Lower lobe of right lung (tissue), 2 donors: ENCODE measurements at regions not wholly inside any gene's neighbourhood (a gene's known extent, or its start where the extent isn't known, plus 50 kb on each side); places are given as distances from the start of the nearest gene placed in this dataset.

ENCODE experiments used
- ATAC-seq, 2 donors: fragments of 200-7000 bp; cut with Tn5 transposase; one replicate each; pipeline ENCODE4 v1.9.1; 2020 to 2022; ENCODE audit warnings: mild to moderate bottlenecking in 2 of 2, moderate library complexity in 2 of 2
- DNase-seq: peaks from one replicate; pipeline ENCODE4 v3.0.0-alpha.2; 2020
- H3K27ac ChIP-seq: fragments of 200-600 bp; one replicate; pipeline ENCODE4 v1.8.0; 2022
- H3K27me3 ChIP-seq: fragments of 200-600 bp; one replicate; pipeline ENCODE4 v1.8.0; 2022; ENCODE audit warnings: low read depth
- H3K36me3 ChIP-seq: fragments of 200-600 bp; one replicate; pipeline ENCODE4 v1.8.0; 2022; ENCODE audit warnings: mild to moderate bottlenecking
- H3K4me1 ChIP-seq: fragments of 200-600 bp; one replicate; pipeline ENCODE4 v1.8.0; 2022
- H3K4me3 ChIP-seq: fragments of 200-600 bp; one replicate; pipeline ENCODE4 v1.8.0; 2022; ENCODE audit warnings: mild to moderate bottlenecking
- H3K9me3 ChIP-seq: fragments of 200-600 bp; one replicate; pipeline ENCODE4 v1.8.0; 2022
- CTCF ChIP-seq: fragments of 200-600 bp; IDR thresholded peaks from one replicate; pipeline ENCODE4 v1.8.0; 2022; ENCODE audit warnings: antibody characterized with exemption, mild to moderate bottlenecking
- intact Hi-C: fragments of 100-400 bp; cut with DNase I; formaldehyde crosslinking; loops from one replicate; pipeline ENCODE4 v1.11.0; 2022
- donor health status: DM: no; HTN: yes; CAD: no; lungs with severe emphysema.

GRCh38 chr20:24738981-24739633 lies 210.0 kb upstream of the CST7 start:
- intact Hi-C loops: no loop called here
- H3K36me3 ChIP-seq: no peaks in the 10 kb centered on the region
- no peaks in the 10 kb centered on the region for H3K27me3 ChIP-seq
- H3K4me1 ChIP-seq: no peaks in the 10 kb centered on the region
- no peak for TF ChIP-seq CTCF
- ATAC-seq (no peak), DNase-seq (no peak)
- no peaks in the 10 kb centered on the region for H3K9me3 ChIP-seq
- H3K4me3 ChIP-seq: no peak overlapping the region
- H3K27ac ChIP-seq: no peak overlapping the region

- Histone ChIP-seq H3K4me1 (no peaks in the 10 kb centered on the region), H3K36me3 (no peaks in the 10 kb centered on the region), H3K4me3 (no peak overlapping the region), H3K27ac (no peak overlapping the region), H3K9me3 (no peaks in the 10 kb centered on the region), H3K27me3 (peaks cover 5% of the 10 kb centered on the region)
- DNase-seq (no peak), ATAC-seq (no peak)
- intact Hi-C loops: no loop called here
- TF ChIP-seq CTCF: no peak
These were observed 209.3 kb upstream of the CST7 start for GRCh38 chr20:24739746-24740145.

- no peaks in the 10 kb centered on the region for H3K4me1 ChIP-seq
- no peak overlapping the region for H3K4me3 ChIP-seq
- intact Hi-C loops: no loop called here
- H3K9me3 ChIP-seq: no peaks in the 10 kb centered on the region
- ATAC-seq: no peak
- no peak overlapping the region for H3K27ac ChIP-seq
- no peak for DNase-seq
- TF ChIP-seq CTCF: no peak
- H3K36me3 ChIP-seq: no peaks in the 10 kb centered on the region
- peaks cover 15% of the 10 kb centered on the region for H3K27me3 ChIP-seq
These were observed 207.5 kb upstream of the CST7 start for GRCh38 chr20:24741493-24742072.

GRCh38 chr20:24742436-24742835 lies 206.6 kb upstream of the CST7 start:
- Histone ChIP-seq H3K9me3 (no peaks in the 10 kb centered on the region), H3K4me3 (no peak overlapping the region), H3K36me3 (no peaks in the 10 kb centered on the region), H3K27ac (no peak overlapping the region), H3K4me1 (no peaks in the 10 kb centered on the region), H3K27me3 (peaks cover 15% of the 10 kb centered on the region)
- ATAC-seq (no peak), DNase-seq (no peak)
- TF ChIP-seq CTCF: no peak
- intact Hi-C loops: no loop called here

GRCh38 chr20:24742989-24743388 lies 206.1 kb upstream of the CST7 start:
- H3K9me3 ChIP-seq: no peaks in the 10 kb centered on the region
- DNase-seq (no peak), ATAC-seq (no peak)
- no peak overlapping the region for H3K27ac ChIP-seq
- TF ChIP-seq CTCF: no peak
- H3K27me3 ChIP-seq: peaks cover 15% of the 10 kb centered on the region
- no peak overlapping the region for H3K4me3 ChIP-seq
- no peaks in the 10 kb centered on the region for H3K36me3 ChIP-seq
- intact Hi-C loops: no loop called here
- no peaks in the 10 kb centered on the region for H3K4me1 ChIP-seq
